Astrocyte (in vitro differentiated cells and primary cell): ENCODE measurements at regions not wholly inside any gene's neighbourhood (a gene's known extent, or its start where the extent isn't known, plus 50 kb on each side); places are given as distances from the start of the nearest gene placed in this dataset.
"Not testable (repeated sequence)": the region's sequence is repeated elsewhere in the genome, so short reads cannot be mapped to it uniquely, and the experiment has no call there.

Experiments
- DNase-seq: peaks from one replicate; pipeline ENCODE4 v3.0.0-alpha.2; 2010; ENCODE audit warnings: low read depth
- FAIRE-seq: peaks from 2 replicates; lab custom pipeline; 2011; peaks lifted over from hg19 to GRCh38; lab: Jason Lieb, UNC
- H2AFZ ChIP-seq: 2 replicates; pipeline ENCODE4 v1.6.0; 2012; ENCODE audit warnings: low read depth, low read length, inconsistent platforms
- H3K27ac ChIP-seq: 2 replicates; pipeline ENCODE4 v1.5.1; 2011; ENCODE audit warnings: low read depth, low read length, inconsistent platforms
- H3K27me3 ChIP-seq: 2 replicates; pipeline ENCODE4 v1.6.0; 2011; ENCODE audit warnings: low read length, inconsistent platforms; ENCODE audit not compliant: insufficient read depth
- H3K36me3 ChIP-seq: 2 replicates; pipeline ENCODE4 v1.5.1; 2011; ENCODE audit warnings: low read length, inconsistent platforms; ENCODE audit not compliant: insufficient read depth
- H3K4me1 ChIP-seq: 2 replicates; pipeline ENCODE4 v1.5.1; 2011; ENCODE audit warnings: low read length, inconsistent platforms; ENCODE audit not compliant: insufficient read depth
- H3K4me2 ChIP-seq: 2 replicates; pipeline ENCODE4 v1.6.0; 2012; ENCODE audit warnings: low read length, inconsistent platforms
- H3K4me3 ChIP-seq: 2 replicates; pipeline ENCODE4 v1.5.1; 2011; ENCODE audit warnings: low read depth, mild to moderate bottlenecking, low read length, inconsistent platforms; ENCODE audit not compliant: insufficient read depth
- H3K79me2 ChIP-seq: 2 replicates; pipeline ENCODE4 v1.6.0; 2012; ENCODE audit warnings: mild to moderate bottlenecking, low read length, inconsistent platforms; ENCODE audit not compliant: insufficient read depth
- H3K9ac ChIP-seq: 2 replicates; pipeline ENCODE4 v1.6.0; 2012; ENCODE audit warnings: mild to moderate bottlenecking, low read length, inconsistent platforms
- H3K9me3 ChIP-seq: 2 replicates; pipeline ENCODE4 v1.5.1; 2012; ENCODE audit warnings: low read depth, mild to moderate bottlenecking, low read length, inconsistent platforms; ENCODE audit not compliant: insufficient read depth
- H4K20me1 ChIP-seq: 2 replicates; pipeline ENCODE4 v1.6.0; 2012; ENCODE audit warnings: low read length, inconsistent platforms; ENCODE audit not compliant: insufficient read depth
- H3K27ac Mint-ChIP-seq: one replicate; pipeline ENCODE4 v1.8.0; 2021; ENCODE audit warnings: mild to moderate bottlenecking, mixed read lengths; ENCODE audit not compliant: unreplicated experiment
- H3K27me3 Mint-ChIP-seq: one replicate; pipeline ENCODE4 v1.8.0; 2021; ENCODE audit warnings: low read depth, mixed read lengths; ENCODE audit not compliant: unreplicated experiment
- H3K36me3 Mint-ChIP-seq: one replicate; pipeline ENCODE4 v1.8.0; 2021; ENCODE audit warnings: low read depth, mixed read lengths; ENCODE audit not compliant: unreplicated experiment
- H3K4me1 Mint-ChIP-seq: one replicate; pipeline ENCODE4 v1.8.0; 2021; ENCODE audit warnings: low read depth, mixed read lengths; ENCODE audit not compliant: unreplicated experiment
- H3K4me3 Mint-ChIP-seq: one replicate; pipeline ENCODE4 v1.8.0; 2021; ENCODE audit warnings: mild to moderate bottlenecking, moderate library complexity, mixed read lengths; ENCODE audit not compliant: unreplicated experiment
- H3K9me3 Mint-ChIP-seq: one replicate; pipeline ENCODE4 v1.8.0; 2021; ENCODE audit warnings: mild to moderate bottlenecking, mixed read lengths; ENCODE audit not compliant: unreplicated experiment
- EZH2 ChIP-seq: IDR thresholded peaks from 2 replicates; pipeline ENCODE4 v1.6.1; 2012; ENCODE audit warnings: mild to moderate bottlenecking, low read length, inconsistent platforms; ENCODE audit not compliant: insufficient read depth
- TF ChIP-seq, protein P1 (sequence below): IDR thresholded peaks from 2 replicates; pipeline ENCODE4 v1.5.1; 2011; ENCODE audit warnings: low read depth, mild to moderate bottlenecking, inconsistent platforms, low read length, moderate library complexity; ENCODE audit not compliant: insufficient read depth

DNA sequence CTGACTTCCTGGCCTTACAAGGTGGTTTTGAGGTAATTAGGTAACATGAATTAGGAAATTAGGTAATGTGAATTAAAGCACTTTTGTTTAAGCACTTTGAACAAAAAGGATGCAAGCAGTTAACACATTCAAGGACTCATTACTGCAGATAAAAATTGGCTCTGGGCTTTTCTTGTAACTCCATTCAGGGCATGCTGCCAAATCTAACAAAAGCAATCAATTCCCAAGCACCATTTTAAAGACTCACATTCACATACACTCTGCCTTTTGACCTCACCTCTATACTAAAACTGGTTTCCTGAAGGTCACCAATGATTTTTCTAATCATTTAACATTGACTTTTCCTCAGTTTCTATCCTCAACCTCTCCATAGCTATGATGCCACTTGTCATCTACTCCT, 251.2 kb upstream of the RHOBTB1 start:
- no peaks in the 10 kb centered on the region for H3K9me3 ChIP-seq
- no peak overlapping the region for H3K4me2 ChIP-seq
- Mint-ChIP-seq H3K36me3 (no peaks in the 10 kb centered on the region), H3K4me3 (no peak overlapping the region), H3K9me3 (peaks cover 17% of the 10 kb centered on the region), H3K27me3 (no peaks in the 10 kb centered on the region), H3K27ac (no peak overlapping the region), H3K4me1 (no peaks in the 10 kb centered on the region)
- H3K79me2 ChIP-seq: no peaks in the 10 kb centered on the region
- FAIRE-seq (no peak), DNase-seq (no peak)
- H3K27me3 ChIP-seq: no peaks in the 10 kb centered on the region
- H3K27ac ChIP-seq: no peak overlapping the region
- no peaks in the 10 kb centered on the region for H4K20me1 ChIP-seq
- no peak overlapping the region for H3K4me3 ChIP-seq
- H3K4me1 ChIP-seq: no peaks in the 10 kb centered on the region
- H3K9ac ChIP-seq: no peak overlapping the region
- TF ChIP-seq, protein P1, sequence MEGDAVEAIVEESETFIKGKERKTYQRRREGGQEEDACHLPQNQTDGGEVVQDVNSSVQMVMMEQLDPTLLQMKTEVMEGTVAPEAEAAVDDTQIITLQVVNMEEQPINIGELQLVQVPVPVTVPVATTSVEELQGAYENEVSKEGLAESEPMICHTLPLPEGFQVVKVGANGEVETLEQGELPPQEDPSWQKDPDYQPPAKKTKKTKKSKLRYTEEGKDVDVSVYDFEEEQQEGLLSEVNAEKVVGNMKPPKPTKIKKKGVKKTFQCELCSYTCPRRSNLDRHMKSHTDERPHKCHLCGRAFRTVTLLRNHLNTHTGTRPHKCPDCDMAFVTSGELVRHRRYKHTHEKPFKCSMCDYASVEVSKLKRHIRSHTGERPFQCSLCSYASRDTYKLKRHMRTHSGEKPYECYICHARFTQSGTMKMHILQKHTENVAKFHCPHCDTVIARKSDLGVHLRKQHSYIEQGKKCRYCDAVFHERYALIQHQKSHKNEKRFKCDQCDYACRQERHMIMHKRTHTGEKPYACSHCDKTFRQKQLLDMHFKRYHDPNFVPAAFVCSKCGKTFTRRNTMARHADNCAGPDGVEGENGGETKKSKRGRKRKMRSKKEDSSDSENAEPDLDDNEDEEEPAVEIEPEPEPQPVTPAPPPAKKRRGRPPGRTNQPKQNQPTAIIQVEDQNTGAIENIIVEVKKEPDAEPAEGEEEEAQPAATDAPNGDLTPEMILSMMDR: no peak
- TF ChIP-seq EZH2: no peak
- no peak overlapping the region for H2AFZ ChIP-seq
- H3K36me3 ChIP-seq: no peaks in the 10 kb centered on the region

DNA sequence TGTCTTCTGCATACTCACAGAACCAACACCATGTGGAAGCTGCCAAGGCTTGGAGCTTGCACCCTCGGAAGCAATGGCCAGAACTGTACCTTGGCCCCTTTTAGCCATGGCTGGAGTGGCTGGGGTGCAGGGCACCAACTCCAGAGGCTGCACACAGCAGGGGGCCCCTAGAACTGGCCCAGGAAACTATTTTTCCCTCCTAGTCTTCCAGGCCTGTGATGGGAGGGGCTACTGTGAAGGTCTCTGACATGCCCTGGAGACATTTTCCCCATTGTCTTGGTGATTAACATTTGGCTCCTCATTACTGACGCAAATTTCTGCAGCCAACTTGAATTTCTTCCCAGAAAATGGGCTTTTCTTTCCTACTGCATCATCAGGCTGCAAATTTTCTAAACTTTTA, 248.6 kb upstream of the RHOBTB1 start:
- H3K27ac Mint-ChIP-seq, H4K20me1 ChIP-seq, H3K27me3 ChIP-seq, H3K9me3 ChIP-seq, H3K4me1 Mint-ChIP-seq, FAIRE-seq, H3K79me2 ChIP-seq, H3K4me3 Mint-ChIP-seq, H3K4me3 ChIP-seq, H3K27me3 Mint-ChIP-seq, H3K27ac ChIP-seq, H2AFZ ChIP-seq, DNase-seq, H3K9ac ChIP-seq, H3K36me3 ChIP-seq, H3K4me1 ChIP-seq, H3K36me3 Mint-ChIP-seq, H3K4me2 ChIP-seq: not testable (repeated sequence)
- peaks cover 18% of the 10 kb centered on the region for H3K9me3 Mint-ChIP-seq

DNA sequence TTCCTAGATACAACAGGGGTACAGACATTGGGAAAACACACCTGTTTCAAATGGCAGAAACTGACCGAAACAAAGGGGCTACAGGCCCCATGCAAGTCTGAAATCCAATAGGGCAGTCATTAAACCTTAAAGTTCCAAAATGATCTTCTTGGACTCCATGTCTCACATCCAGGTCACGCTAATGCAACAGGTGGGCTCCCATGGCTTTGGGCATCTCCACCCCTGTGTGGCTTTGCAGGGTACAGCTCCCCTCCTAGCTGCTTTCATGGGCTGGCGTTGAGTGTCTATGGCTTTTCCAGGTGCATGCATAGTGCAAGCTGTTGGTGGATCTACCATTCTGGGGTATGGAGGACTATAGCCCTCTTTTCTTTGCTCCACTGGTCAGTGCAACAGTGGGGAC, 248.1 kb upstream of the RHOBTB1 start:
- H2AFZ ChIP-seq: no peak overlapping the region
- no peaks in the 10 kb centered on the region for H3K4me1 ChIP-seq
- no peaks in the 10 kb centered on the region for H3K36me3 Mint-ChIP-seq
- no peaks in the 10 kb centered on the region for H3K9me3 ChIP-seq
- TF ChIP-seq, protein P1: no peak
- no peak for TF ChIP-seq EZH2
- H3K4me3 ChIP-seq: no peak overlapping the region
- no peak overlapping the region for H3K4me3 Mint-ChIP-seq
- no peaks in the 10 kb centered on the region for H3K27me3 ChIP-seq
- H3K27me3 Mint-ChIP-seq: no peaks in the 10 kb centered on the region
- peaks cover 18% of the 10 kb centered on the region for H3K9me3 Mint-ChIP-seq
- no peak overlapping the region for H3K4me2 ChIP-seq
- no peaks in the 10 kb centered on the region for H3K4me1 Mint-ChIP-seq
- H3K9ac ChIP-seq: no peak overlapping the region
- no peaks in the 10 kb centered on the region for H4K20me1 ChIP-seq
- FAIRE-seq (no peak), DNase-seq (no peak)
- no peaks in the 10 kb centered on the region for H3K79me2 ChIP-seq
- H3K36me3 ChIP-seq: no peaks in the 10 kb centered on the region
- H3K27ac Mint-ChIP-seq: no peak overlapping the region
- H3K27ac ChIP-seq: no peak overlapping the region
